ENCODE measurements at regions not wholly inside any gene's neighbourhood (a gene's known extent, or its start where the extent isn't known, plus 50 kb on each side); places are given as distances from the start of the nearest gene placed in this dataset.

- Histone ChIP-seq H3K4me2 (ENCODE audit: low read depth, low read length) (no peak overlapping the region), H3K4me1 (ENCODE audit: insufficient read depth, low read length) (no peaks in the 10 kb centered on the region), H3K27me3 (ENCODE audit: control insufficient read depth in 1 of 2, insufficient read depth in 2 of 2, low read length in 2 of 2) (0 out of 5 replicates have a peak, but pooled peaks cover 0 to 4% of the 10 kb centered on the region in 2 experiments), H3K9ac (ENCODE audit: insufficient read depth, low read depth, low read length) (no peak overlapping the region), H3K79me2 (ENCODE audit: insufficient read depth, low read length) (no peaks in the 10 kb centered on the region), H3K9me3 (ENCODE audit: low read length) (no peaks in the 10 kb centered on the region), H2AFZ (ENCODE audit: low read length) (no peak overlapping the region), H3K36me3 (replicated peaks in 1 of 2; ENCODE audit: control insufficient read depth in 1 of 2, insufficient read depth in 2 of 2, low read length in 2 of 2) (no peaks in the 10 kb centered on the region), H3K4me3 (replicated peaks in 1 of 3; ENCODE audit: insufficient read depth in 1 of 3, low read depth in 2 of 3, low read length in 3 of 3) (no peak overlapping the region), H4K20me1 (ENCODE audit: insufficient read depth, low read length) (no peaks in the 10 kb centered on the region), H3K27ac (ENCODE audit: extremely low read length, insufficient read depth, low read length) (no peak overlapping the region)
- intact Hi-C loops (cut with micrococcal nuclease; ENCODE audit: unreplicated experiment) (no loop called here), in situ Hi-C loops (cut with HindIII; ENCODE audit: extremely low pct_ligation_motif_present, low pct_unique_long_range_greater_than_20kb) (no loop called here)
- WGBS (ENCODE audit: low lambda C conversion rate): 8% methylated on average over 1 of the region's 1 CpG
- DNase-seq (ENCODE audit: low spot score) (no peak), FAIRE-seq (no peak), ATAC-seq (no peak)
- TF ChIP-seq ZNF382 (CRISPR knock-in tag; IDR thresholded peaks at IDR 0.05; ENCODE audit: borderline replicate concordance) (no peak), HMGA1 (CRISPR knock-in tag; conservative IDR thresholded peaks at IDR 0.05) (no peak), RBAK (CRISPR knock-in tag; IDR thresholded peaks at IDR 0.05) (no peak), TGIF2 (CRISPR knock-in tag; IDR thresholded peaks at IDR 0.05) (no peak), ZBTB1 (CRISPR knock-in tag; IDR thresholded peaks at IDR 0.05; ENCODE audit: borderline replicate concordance) (no peak), SP140L (CRISPR knock-in tag; IDR thresholded peaks at IDR 0.05; ENCODE audit: borderline replicate concordance) (no peak)
- BruUV-seq (replicated peaks): no TSS peak
- POLR2A ChIA-PET: no interaction called here
- CTCF ChIA-PET (ENCODE audit: low intra/inter-chr PET ratio, low total read pairs): no interaction called here
Observed at GRCh38 chr18:47383729-47384128, 132.3 kb upstream of the SKOR2 start.

GRCh38 chr18:47381975-47382570 lies 130.6 kb upstream of the SKOR2 start:
- TF ChIP-seq ONECUT2 (CRISPR knock-in tag; IDR thresholded peaks at IDR 0.05) (no peak), ZNF776 (CRISPR knock-in tag; IDR thresholded peaks at IDR 0.05) (no peak), SOX5 (CRISPR knock-in tag; IDR thresholded peaks at IDR 0.05; ENCODE audit: borderline replicate concordance) (no peak), SNRNP70 (IDR thresholded peaks at IDR 0.05; ENCODE audit: low read depth, low read length) (no peak), BORCS8-MEF2B (CRISPR knock-in tag; IDR thresholded peaks at IDR 0.05) (no peak), ZNF235 (CRISPR knock-in tag; IDR thresholded peaks at IDR 0.05; ENCODE audit: borderline replicate concordance) (no peak), CCDC6 (CRISPR knock-in tag; IDR thresholded peaks at IDR 0.05) (no peak), NFRKB (IDR thresholded peaks at IDR 0.05) (no peak), REST (IDR thresholded peaks at IDR 0.05; ENCODE audit: borderline replicate concordance in 1 of 2, low read depth in 1 of 2, low read length in 2 of 2) (no peak), MATR3 (CRISPR knock-in tag; IDR thresholded peaks at IDR 0.05) (no peak), ZFP90 (CRISPR knock-in tag; IDR thresholded peaks at IDR 0.05; ENCODE audit: borderline replicate concordance) (no peak), CAMTA2 (CRISPR knock-in tag; IDR thresholded peaks at IDR 0.05; ENCODE audit: borderline replicate concordance) (no peak)
- Histone ChIP-seq H3K9me3 (ENCODE audit: low read length) (no peaks in the 10 kb centered on the region), H3K27me3 (ENCODE audit: control insufficient read depth in 1 of 2, insufficient read depth in 2 of 2, low read length in 2 of 2) (peaks cover 0 to 11% of the 10 kb centered on the region in 2 experiments; a peak in 1 of 5 replicates), H3K4me3 (replicated peaks in 1 of 3; ENCODE audit: insufficient read depth in 1 of 3, low read depth in 2 of 3, low read length in 3 of 3) (no peak overlapping the region), H3K36me3 (replicated peaks in 1 of 2; ENCODE audit: control insufficient read depth in 1 of 2, insufficient read depth in 2 of 2, low read length in 2 of 2) (no peaks in the 10 kb centered on the region), H4K20me1 (ENCODE audit: insufficient read depth, low read length) (no peaks in the 10 kb centered on the region), H2AFZ (ENCODE audit: low read length) (no peak overlapping the region), H3K27ac (ENCODE audit: extremely low read length, insufficient read depth, low read length) (no peak overlapping the region), H3K4me1 (ENCODE audit: insufficient read depth, low read length) (no peaks in the 10 kb centered on the region), H3K4me2 (ENCODE audit: low read depth, low read length) (no peak overlapping the region), H3K79me2 (ENCODE audit: insufficient read depth, low read length) (no peaks in the 10 kb centered on the region), H3K9ac (ENCODE audit: insufficient read depth, low read depth, low read length) (no peak overlapping the region)
- no peak for ATAC-seq
- 2% methylated on average over 10 of the region's 14 CpGs for WGBS (ENCODE audit: low lambda C conversion rate)
- no peak for FAIRE-seq
- in situ Hi-C loops (cut with HindIII; ENCODE audit: extremely low pct_ligation_motif_present, low pct_unique_long_range_greater_than_20kb) (no loop called here), intact Hi-C loops (cut with micrococcal nuclease; ENCODE audit: unreplicated experiment) (no loop called here)
- ChIA-PET POLR2A (no interaction called here), CTCF (ENCODE audit: low intra/inter-chr PET ratio, low total read pairs) (no interaction called here)
- DNase-seq (ENCODE audit: low spot score): no peak
- BruUV-seq (replicated peaks): no TSS peak
